WTC11 (cell line): ENCODE measurements at regions not wholly inside any gene's neighbourhood (a gene's known extent, or its start where the extent isn't known, plus 50 kb on each side); places are given as distances from the start of the nearest gene placed in this dataset.

ENCODE experiments used
- ATF1 ChIP-seq: sonication (generic); formaldehyde crosslinking; IDR thresholded peaks from 2 replicates; pipeline ENCODE4 v1.8.1; 2023; ENCODE audit warnings: mild to moderate bottlenecking, moderate library complexity, missing genetic modification reagents
- CREB1 ChIP-seq: sonication (generic); formaldehyde crosslinking; IDR thresholded peaks from 2 replicates; pipeline ENCODE4 v1.8.0; 2023; ENCODE audit warnings: mild to moderate bottlenecking, missing genetic modification reagents
- CREM ChIP-seq: sonication (generic); formaldehyde crosslinking; IDR thresholded peaks from 2 replicates; pipeline ENCODE4 v1.8.1; 2022; ENCODE audit warnings: mild to moderate bottlenecking, missing genetic modification reagents, moderate library complexity
- ESRRA ChIP-seq: sonication (generic); formaldehyde crosslinking; IDR thresholded peaks from 2 replicates; pipeline ENCODE4 v1.8.1; 2022; ENCODE audit warnings: mild to moderate bottlenecking, missing genetic modification reagents, borderline replicate concordance
- ETV6 ChIP-seq: sonication (generic); formaldehyde crosslinking; IDR thresholded peaks from 2 replicates; pipeline ENCODE4 v1.8.1; 2022; ENCODE audit warnings: mild to moderate bottlenecking, missing genetic modification reagents
- JUN ChIP-seq: sonication (generic); formaldehyde crosslinking; IDR thresholded peaks from 2 replicates; pipeline ENCODE4 v1.8.0; 2023; ENCODE audit warnings: mild to moderate bottlenecking, missing genetic modification reagents
- KAT7 ChIP-seq: sonication (generic); formaldehyde crosslinking; IDR thresholded peaks from 2 replicates; pipeline ENCODE4 v1.8.1; 2023; ENCODE audit warnings: missing genetic modification reagents, mild to moderate bottlenecking, borderline replicate concordance
- SP1 ChIP-seq: sonication (generic); formaldehyde crosslinking; conservative IDR thresholded peaks from 2 replicates; pipeline ENCODE4 v1.8.1; 2022; ENCODE audit warnings: missing genetic modification reagents
- ZNF671 ChIP-seq: fragments of 250-450 bp; sonication (Bioruptor Pico); IDR thresholded peaks from 2 replicates; pipeline ENCODE4 v1.8.0; 2021; ENCODE audit warnings: mild to moderate bottlenecking
- TF ChIP-seq, protein P1 (sequence below): fragments of 200-600 bp; IDR thresholded peaks from 2 replicates; pipeline ENCODE4 v1.8.0; 2022; ENCODE audit warnings: antibody characterized with exemption
- TF ChIP-seq, protein P2 (sequence below): sonication (generic); formaldehyde crosslinking; IDR thresholded peaks from 2 replicates; pipeline ENCODE4 v1.8.0; 2022; ENCODE audit warnings: mild to moderate bottlenecking, missing genetic modification reagents
- TF ChIP-seq, protein P3 (sequence below): fragments of 250-450 bp; sonication (Bioruptor Pico); conservative IDR thresholded peaks from 2 replicates; pipeline ENCODE4 v1.9.0; 2021; ENCODE audit warnings: mild to moderate bottlenecking

DNA sequence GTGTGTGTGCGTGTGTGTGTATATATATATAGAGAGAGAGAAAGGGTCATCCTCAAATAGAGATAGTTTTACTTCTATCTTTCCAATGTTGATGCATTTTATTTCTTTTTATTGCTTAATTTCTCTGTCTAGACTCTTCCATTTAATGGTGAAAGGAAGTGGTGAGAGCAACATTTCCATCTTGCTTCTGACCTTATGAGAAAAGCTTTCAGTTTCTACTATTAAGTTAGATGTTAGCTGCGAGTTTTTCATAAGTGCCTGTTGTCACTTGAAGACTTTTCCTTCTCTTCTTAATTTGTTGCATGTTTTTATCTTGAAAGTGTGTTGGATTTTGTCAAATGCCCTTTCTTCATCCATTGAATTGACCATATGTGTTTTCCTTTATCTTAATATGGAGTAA is 304.4 kb upstream of the FAR2 start:
- TF ChIP-seq, protein P1, sequence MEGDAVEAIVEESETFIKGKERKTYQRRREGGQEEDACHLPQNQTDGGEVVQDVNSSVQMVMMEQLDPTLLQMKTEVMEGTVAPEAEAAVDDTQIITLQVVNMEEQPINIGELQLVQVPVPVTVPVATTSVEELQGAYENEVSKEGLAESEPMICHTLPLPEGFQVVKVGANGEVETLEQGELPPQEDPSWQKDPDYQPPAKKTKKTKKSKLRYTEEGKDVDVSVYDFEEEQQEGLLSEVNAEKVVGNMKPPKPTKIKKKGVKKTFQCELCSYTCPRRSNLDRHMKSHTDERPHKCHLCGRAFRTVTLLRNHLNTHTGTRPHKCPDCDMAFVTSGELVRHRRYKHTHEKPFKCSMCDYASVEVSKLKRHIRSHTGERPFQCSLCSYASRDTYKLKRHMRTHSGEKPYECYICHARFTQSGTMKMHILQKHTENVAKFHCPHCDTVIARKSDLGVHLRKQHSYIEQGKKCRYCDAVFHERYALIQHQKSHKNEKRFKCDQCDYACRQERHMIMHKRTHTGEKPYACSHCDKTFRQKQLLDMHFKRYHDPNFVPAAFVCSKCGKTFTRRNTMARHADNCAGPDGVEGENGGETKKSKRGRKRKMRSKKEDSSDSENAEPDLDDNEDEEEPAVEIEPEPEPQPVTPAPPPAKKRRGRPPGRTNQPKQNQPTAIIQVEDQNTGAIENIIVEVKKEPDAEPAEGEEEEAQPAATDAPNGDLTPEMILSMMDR, result no peak
- no peak for TF ChIP-seq JUN
- no peak for TF ChIP-seq SP1 (CRISPR knock-in tag)
- TF ChIP-seq, protein P2, sequence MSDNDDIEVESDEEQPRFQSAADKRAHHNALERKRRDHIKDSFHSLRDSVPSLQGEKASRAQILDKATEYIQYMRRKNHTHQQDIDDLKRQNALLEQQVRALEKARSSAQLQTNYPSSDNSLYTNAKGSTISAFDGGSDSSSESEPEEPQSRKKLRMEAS (CRISPR knock-in tag), result no peak
- TF ChIP-seq CREB1 (CRISPR knock-in tag), result no peak
- no peak for TF ChIP-seq ETV6
- no peak for TF ChIP-seq KAT7
- TF ChIP-seq ATF1, result no peak
- no peak for TF ChIP-seq ZNF671 (CRISPR knock-in tag)
- TF ChIP-seq, protein P3, sequence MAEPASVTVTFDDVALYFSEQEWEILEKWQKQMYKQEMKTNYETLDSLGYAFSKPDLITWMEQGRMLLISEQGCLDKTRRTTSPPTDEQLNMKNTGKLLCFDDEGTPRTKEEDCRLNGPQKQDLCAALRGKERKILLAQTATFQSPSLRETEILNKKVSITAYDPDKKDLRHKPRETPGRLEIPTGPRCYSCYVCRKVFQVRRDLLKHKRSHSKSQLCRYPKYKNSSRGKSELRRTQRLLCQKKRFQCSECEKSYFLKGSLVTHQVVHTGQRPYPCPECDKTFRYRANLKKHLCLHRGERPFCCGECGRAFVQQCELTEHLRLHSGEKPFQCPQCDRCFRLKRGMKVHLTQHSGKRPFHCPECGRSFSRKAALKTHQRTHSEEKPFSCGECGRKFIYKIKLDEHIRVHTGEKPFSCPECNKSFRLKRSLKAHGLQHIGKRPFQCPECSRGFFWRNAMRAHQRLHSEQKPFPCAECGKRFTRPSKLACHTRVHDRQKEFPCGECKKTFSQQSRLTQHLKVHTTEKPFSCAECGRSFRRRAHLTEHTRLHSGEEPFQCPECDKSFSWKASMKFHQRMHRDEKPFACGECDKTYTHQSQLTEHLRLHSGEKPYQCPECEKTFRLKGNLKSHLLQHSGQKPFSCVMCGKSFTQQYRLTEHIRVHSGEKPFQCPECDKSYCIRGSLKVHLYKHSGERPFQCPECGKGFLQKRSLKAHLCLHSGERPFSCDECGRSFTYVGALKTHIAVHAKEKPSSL (CRISPR knock-in tag), result no peak
- no peak for TF ChIP-seq ESRRA (CRISPR knock-in tag)
- no peak for TF ChIP-seq CREM (CRISPR knock-in tag)
